NCI-H460 (cell line): ENCODE measurements at regions not wholly inside any gene's neighbourhood (a gene's known extent, or its start where the extent isn't known, plus 50 kb on each side); places are given as distances from the start of the nearest gene placed in this dataset.
"Not testable (repeated sequence)": the region's sequence is repeated elsewhere in the genome, so short reads cannot be mapped to it uniquely, and the experiment has no call there.

ENCODE experiments used
- DNase-seq: peaks from one replicate; pipeline ENCODE4 v3.0.0-alpha.2; 2016; ENCODE audit warnings: low read depth; ENCODE audit errors: extremely low read depth
- small RNA-seq, 2 experiments: library from RNA; depleted of rRNA; stranded (forward); fragments of <200 nt; gene quantifications; one replicate each; pipeline ENCODE3, GENCODE V24; 2014

- DNase-seq = no peak
Observed at GRCh38 chr7:96921231-96921630, 84.1 kb upstream of the DLX6 start.

DNA sequence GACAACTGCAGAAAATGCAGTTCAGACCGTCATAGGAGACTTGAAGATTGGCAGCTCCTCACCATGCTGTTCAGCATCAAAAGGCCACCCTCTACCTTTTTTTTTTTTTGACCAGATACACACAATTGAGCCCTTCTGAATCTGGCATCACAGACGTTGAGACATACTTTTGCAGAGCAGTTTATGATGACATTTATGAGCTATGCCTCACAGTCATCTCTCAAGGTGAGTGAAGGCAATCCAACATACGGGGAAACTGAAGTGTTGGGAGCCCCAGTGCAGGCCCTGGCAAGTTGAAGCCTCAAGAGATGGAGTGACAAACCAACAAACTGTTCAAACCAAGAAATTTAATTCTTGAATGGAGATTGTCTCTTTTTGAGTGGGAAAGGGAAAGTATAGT is 83.6 kb upstream of the DLX6 start:
- no peak for DNase-seq

- not testable (repeated sequence) for DNase-seq
Observed at GRCh38 chr7:96923345-96923744, 82.0 kb upstream of the DLX6 start.

GRCh38 chr7:96927131-96927530 is 78.2 kb upstream of the DLX6 start:
- no peak for DNase-seq

DNA sequence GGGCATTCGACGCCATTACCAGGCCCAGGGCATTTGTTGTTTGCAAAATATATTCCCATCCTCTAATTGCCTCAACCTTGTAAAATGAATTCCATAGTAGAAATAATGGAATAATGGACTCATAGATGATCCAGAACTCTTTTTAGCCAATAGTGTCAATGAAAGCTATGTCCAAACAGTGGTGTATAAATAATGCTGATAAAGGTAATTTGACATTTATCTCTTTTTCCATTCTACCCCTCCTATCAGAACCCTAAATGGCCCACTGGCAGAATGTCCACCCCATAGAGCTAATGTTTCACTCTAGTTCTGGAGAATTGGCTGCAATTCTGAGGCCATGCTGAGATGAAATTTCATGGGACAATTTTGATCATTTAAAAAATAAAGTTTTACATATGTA is 76.4 kb upstream of the DLX6 start:
- DNase-seq = no peak

DNA sequence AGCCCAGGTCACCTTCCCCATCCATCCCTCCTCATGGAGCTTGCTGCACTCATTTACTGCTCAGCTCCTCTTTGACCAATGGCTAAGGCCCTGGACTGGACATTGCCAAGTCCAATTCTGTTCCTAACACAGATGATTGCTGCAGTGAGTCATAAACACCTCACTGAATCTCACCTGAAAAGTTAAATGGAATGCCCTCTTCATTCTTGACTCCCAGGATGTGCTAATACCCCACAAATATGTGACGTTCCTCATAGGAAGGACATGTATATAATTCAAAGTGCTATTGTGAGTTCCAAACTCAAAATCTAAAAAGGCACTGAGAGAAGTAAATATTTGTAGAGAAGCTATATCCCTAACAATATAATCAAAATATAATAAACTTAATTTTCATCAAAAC is 73.5 kb upstream of the DLX6 start:
- no peak for DNase-seq

GRCh38 chr7:96933067-96933645 is 72.2 kb upstream of the DLX6 start:
- DNase-seq = no peak

GRCh38 chr7:96936621-96937020 is 68.7 kb upstream of the DLX6 start:
- no peak for DNase-seq

DNA sequence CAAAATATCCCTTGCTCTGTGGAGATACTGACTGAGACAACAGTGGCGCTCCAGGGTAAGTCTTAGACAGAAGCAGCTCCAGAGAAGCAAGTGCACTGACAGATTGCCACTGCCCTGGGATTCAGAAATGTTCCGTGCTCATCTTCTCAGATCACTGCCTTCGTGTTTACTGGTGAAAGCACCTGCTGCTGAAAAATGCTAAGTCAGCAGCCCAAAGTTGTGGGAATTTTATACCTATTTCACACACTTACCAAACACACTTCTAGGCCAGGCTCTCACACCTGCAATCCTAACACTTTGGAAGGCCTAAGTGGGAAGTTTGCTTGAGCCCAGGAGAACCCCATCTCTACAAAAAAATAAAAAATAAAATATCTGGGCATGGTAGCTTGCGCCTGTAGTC is 63.2 kb upstream of the DLX6 start:
- no peak for DNase-seq

DNA sequence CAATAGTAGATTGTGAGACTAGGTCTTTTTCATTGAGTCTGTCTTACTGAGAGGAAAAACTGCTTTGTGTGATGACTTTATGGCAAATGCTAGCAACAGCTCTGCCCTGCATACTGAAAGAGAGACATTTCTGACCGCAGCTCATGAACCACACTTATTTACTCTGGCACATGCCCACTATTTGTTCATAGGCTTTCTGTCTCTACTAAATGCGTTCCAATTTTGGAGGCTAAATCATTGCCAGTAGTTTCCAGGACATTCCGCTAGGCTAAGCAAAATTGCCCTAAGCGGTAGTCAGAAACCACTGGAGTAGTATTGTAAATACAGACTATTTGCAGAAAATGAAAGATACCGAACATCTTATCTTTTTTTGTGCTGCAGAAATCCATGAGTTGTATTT is 55.6 kb upstream of the DLX6 start:
- DNase-seq = no peak

DNA sequence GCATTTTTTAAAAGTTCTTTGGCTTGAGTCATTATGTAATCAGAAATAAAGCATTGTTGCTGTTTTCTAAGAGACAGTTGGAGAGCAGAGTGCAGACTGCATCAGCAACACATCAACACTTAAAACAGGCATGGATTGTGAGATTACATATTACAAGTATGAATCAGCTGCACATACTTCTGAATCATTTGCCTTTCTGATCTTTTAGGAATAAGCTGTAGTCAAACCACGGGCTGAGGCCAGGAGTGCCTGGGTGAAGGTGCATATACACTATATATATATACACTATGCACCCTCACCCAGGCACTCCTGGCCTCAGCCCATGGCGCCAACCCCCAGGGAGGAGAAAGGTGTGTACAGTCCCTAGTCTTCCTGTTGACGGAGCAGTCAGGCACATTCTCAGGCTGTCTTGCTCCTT is 52.4 kb upstream of the DLX6 start:
- no peak for DNase-seq

GRCh38 chr7:96953676-96954513 is 51.5 kb upstream of the DLX6 start:
- DNase-seq = no peak

Small RNAs in the stretch of these regions (small RNA-seq; reads per million reads assigned to genes)
- gene RN7SL252P = 0 reads per million in 2 experiments
